ENCODE measurements at regions not wholly inside any gene's neighbourhood (a gene's known extent, or its start where the extent isn't known, plus 50 kb on each side); places are given as distances from the start of the nearest gene placed in this dataset.

DNA sequence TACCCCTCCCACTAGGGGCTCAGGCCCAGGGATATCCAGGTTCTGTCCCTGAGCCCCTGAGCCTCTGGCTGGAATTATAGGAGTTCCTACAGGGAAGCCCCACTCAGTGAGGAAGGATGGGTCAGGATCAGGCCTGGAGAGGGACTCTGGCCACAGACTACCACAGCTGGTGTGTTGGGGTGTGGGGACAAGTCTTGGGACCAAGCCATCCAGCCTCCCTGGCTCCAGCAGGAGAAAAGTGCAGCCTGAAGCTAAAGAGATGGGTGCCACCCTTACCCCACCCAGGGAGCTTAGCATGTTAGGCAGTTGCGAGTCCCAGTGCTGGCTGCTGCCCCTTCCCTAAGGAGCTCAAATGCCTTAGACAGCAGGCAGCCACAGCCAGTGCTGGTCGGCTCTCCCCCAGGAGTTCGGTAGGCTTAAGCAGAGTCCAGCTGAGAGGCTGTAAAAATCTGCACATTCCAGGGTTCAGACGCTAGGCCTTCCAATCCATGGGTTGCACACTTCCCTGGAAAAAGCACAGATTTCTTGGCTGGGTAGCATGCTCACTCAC lies 96.2 kb upstream of the CYYR1 start:
- TF ChIP-seq SUZ12 (IDR thresholded peaks at IDR 0.05) = no peak
- TF ChIP-seq BHLHE40 (IDR thresholded peaks at IDR 0.05; ENCODE audit: borderline replicate concordance) = no peak
- no peak for TF ChIP-seq CTBP1 (IDR thresholded peaks at IDR 0.05; ENCODE audit: borderline replicate concordance)
- no peak for TF ChIP-seq FOXM1 (IDR thresholded peaks at IDR 0.05; ENCODE audit: borderline replicate concordance)
- no peak for TF ChIP-seq L3MBTL2 (conservative IDR thresholded peaks at IDR 0.05)
- TF ChIP-seq, protein P1, sequence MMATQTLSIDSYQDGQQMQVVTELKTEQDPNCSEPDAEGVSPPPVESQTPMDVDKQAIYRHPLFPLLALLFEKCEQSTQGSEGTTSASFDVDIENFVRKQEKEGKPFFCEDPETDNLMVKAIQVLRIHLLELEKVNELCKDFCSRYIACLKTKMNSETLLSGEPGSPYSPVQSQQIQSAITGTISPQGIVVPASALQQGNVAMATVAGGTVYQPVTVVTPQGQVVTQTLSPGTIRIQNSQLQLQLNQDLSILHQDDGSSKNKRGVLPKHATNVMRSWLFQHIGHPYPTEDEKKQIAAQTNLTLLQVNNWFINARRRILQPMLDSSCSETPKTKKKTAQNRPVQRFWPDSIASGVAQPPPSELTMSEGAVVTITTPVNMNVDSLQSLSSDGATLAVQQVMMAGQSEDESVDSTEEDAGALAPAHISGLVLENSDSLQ (IDR thresholded peaks at IDR 0.05) = no peak
- TF ChIP-seq FOXK2 (IDR thresholded peaks at IDR 0.05) = no peak
- no peak for TF ChIP-seq ZNF384 (IDR thresholded peaks at IDR 0.05)
- no peak for TF ChIP-seq NFRKB (IDR thresholded peaks at IDR 0.05)
- no peak for TF ChIP-seq ARNT (IDR thresholded peaks at IDR 0.05)
- no peak for TF ChIP-seq SP1 (IDR thresholded peaks at IDR 0.05)
- no peak for TF ChIP-seq TARDBP (IDR thresholded peaks at IDR 0.05)
- no peak for TF ChIP-seq ELF4 (IDR thresholded peaks at IDR 0.05)
